ENCODE measurements at regions not wholly inside any gene's neighbourhood (a gene's known extent, or its start where the extent isn't known, plus 50 kb on each side); places are given as distances from the start of the nearest gene placed in this dataset.
"Not testable (repeated sequence)": the region's sequence is repeated elsewhere in the genome, so short reads cannot be mapped to it uniquely, and the experiment has no call there.

- no peak for DNase-seq
Measured at GRCh38 chr3:110946810-110947209, 124.8 kb upstream of the NECTIN3 start.

DNA sequence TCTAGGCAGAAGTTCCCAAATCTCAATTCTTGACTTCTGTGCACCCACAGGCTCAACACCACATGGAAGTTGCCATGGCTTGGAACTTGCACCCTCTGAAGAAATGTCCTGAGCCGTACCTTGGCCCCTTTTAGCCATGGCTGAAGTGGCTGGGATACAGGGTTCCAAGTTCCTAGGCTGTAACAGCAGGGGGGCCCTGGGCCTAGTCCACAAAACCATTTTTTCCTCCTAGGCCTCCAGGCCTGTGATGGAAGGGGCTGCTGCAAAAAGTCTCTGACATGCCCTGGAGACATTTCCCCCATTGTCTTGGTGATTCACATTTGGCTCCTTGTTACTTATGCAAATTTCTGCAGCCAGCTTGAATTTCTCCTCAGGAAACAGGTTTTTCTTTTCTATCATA, 122.4 kb upstream of the NECTIN3 start:
- not testable (repeated sequence) for DNase-seq

DNA sequence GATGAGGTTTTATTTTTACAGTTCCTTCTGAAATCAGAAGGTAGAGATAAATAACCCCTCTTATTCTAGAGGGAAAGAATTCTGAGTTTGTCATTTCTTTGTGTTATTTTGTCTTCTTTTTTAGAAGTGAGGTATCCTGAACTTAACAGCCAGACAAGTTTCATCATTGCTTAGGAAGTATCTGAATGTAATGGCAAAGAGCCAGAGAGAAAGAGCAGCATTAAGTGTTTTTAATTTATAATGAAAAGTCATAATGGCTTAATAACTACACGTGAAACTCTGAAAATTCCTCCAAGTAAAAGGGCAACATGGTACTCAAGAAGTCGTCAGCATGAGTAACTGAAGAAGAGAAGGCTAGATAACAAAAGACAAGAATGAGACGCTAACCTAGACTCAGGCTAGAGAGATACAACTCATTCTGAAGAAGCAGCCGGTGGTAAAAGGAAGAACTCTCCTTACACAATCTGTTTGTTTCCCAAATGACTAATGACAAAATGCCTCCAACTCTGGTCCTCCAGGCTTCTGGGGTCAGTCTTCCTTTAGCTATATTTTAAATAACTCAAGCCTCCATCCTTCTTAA, 116.2 kb upstream of the NECTIN3 start:
- no peak for DNase-seq

DNA sequence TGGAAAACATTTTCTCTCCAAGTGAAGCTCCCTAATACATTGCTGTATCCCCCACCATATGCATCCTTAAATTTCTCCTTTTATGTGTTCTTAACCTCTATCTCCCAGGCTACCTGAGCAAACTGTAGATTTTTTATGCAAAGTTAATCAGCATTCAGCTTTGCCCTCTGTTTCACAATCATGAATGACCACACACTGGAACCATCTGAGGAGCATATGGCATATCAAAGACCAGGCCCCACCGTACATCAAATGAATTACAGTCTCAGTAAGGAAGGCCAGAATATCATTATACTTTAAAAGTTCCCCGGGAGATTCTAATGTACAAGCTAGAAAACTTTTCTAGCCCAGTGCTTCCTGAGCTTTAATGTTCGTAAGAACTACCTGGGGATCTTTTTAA, 115.5 kb upstream of the NECTIN3 start:
- no peak for DNase-seq

GRCh38 chr3:110957247-110958025, 114.2 kb upstream of the NECTIN3 start:
- DNase-seq, result no peak

DNA sequence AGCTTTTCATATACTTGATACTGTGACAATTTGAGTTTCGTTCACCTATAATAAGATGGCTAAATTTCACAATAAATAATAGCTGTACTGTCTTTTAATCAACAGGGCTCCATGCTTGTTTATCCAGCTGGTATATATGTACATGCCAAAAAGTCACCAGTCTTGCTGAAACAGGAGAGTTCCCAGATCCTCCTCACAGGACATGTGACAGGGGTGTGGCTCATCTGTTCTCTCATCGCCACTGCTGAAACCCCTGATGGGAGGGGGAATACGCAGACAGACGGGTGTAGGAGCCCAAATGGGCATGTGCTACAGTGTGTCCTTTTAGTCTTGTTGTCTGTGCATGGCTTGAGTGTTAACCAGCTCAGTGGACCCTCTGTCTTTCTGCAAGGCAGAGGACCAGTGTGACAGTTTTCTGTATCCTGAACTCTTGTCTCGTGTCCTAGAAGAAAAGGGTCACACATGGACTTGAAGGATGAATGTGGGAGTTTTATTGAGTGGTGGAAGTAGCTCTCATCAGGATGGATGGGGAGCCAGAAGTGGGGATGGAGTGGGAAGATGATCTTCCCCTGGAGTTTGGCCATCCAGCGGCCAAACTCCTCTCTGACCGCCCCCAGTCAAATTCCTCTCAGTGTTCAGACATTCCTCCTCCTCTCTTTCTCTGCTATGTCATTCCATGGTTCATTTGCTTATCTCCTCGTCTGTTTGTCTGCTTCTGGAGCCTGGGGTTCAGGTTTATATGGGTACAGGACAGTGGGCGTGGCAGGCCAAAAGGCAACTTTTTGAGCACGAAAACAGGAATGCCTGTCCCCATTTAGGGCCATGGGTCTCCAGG, 113.1 kb upstream of the NECTIN3 start:
- DNase-seq, result no peak

DNA sequence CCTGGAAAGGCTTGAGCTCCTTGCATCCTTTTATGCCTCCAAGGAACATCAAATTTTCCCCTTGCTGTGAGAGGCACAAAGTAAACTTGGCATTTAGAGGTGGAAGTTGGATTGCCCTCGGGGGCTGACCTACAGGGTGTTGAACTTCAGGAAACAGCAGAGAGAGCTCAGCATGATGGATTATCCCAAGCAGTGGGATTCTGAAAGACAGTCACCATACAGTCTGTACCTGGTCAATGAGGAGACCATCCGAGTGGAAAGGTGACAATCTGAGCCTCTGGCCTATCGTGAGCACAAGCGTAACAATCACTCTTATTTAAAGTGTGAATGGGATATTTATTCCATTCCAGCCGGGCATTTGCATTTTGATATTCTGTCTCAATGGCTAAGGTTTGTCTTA, 105.6 kb upstream of the NECTIN3 start:
- DNase-seq, result no peak

DNA sequence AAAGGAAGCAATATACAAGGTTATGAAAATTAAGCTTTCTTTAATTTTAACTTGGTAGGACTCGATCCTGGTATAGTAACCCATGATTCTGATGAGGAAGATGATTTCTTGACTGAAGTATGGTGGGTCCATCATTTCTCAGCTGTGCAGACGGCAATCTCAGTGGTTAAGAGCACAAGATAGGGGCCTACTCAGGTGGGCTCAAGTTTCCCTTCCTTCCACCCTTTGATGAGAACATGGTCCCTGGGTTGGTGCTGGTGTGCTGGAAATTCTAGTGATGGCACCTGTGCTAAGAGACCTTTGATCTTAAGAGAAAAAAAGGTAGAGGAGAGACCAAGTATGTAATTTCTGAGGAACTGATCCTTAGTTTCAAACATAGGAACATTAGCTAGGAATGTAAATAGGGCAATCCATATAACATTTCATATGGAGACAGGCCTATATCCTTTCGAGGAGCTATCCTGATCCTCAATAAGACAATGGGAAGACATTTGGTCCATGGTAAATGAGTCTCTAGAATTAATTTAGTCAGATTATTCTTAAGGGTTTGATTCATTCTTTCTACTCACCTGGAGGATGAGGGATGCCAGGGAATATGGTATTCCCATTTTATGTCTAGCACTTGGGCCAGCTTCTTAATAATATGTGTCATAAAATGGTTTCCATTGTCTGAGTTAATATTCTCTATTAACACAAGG, 104.5 kb upstream of the NECTIN3 start:
- DNase-seq, result no peak

GRCh38 chr3:110968076-110968475, 103.5 kb upstream of the NECTIN3 start:
- DNase-seq, result no peak

GRCh38 chr3:110969229-110970211, 102.1 kb upstream of the NECTIN3 start:
- DNase-seq, result no peak

- DNase-seq, result no peak
Measured at GRCh38 chr3:110971010-110971601, 100.5 kb upstream of the NECTIN3 start.

DNA sequence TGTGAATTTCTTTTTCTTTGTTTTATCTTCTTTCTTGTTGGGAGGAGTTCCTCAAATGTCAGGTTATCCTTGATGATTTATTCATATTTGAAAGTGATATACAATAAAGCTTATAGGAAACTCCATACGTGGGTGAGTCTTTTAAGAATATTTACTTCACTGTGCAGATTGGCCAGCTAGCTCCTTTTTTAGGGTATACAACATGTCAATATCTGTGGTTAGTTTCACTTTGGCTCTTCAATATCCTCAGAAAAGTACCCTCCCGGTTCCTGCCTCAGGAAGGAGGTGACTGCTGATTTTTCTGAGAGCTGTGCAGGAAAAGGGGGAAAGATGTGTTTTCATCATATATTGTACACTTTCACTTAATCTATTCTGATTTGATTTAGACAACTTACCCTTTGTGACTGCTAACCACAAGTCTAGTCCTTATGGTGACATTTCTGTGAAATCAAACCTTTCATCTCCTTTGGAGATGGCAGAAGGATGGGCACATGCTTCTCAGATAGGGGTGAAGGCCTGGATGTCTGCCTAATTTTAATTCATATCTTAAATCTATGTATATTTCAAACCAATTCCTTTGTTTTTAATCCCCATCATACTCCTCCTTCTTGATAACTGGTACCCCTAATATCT, 98.2 kb upstream of the NECTIN3 start:
- DNase-seq, result no peak

DNA sequence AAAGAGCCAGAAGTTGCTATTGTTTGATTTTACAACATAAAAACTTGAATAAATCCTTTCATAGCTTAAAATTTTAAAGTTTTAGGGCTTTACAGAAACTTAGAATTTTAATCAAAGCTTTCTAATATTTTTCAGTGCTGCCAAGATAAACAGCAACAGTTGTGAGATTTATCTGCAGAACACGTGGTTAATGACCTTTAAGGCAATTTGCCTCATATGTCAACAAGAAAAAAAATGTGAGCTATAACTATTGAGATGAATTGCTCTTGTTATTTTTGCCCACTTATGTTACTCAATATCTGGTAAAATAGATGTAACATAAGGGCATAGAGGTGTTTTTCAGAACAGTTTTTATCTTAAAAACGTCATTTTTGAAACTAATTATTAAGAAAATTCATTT, 96.7 kb upstream of the NECTIN3 start:
- no peak for DNase-seq

GRCh38 chr3:110984456-110985250, 87.0 kb upstream of the NECTIN3 start:
- DNase-seq, result no peak

- no peak for DNase-seq
Measured at GRCh38 chr3:110989446-110989845, 82.2 kb upstream of the NECTIN3 start.

DNA sequence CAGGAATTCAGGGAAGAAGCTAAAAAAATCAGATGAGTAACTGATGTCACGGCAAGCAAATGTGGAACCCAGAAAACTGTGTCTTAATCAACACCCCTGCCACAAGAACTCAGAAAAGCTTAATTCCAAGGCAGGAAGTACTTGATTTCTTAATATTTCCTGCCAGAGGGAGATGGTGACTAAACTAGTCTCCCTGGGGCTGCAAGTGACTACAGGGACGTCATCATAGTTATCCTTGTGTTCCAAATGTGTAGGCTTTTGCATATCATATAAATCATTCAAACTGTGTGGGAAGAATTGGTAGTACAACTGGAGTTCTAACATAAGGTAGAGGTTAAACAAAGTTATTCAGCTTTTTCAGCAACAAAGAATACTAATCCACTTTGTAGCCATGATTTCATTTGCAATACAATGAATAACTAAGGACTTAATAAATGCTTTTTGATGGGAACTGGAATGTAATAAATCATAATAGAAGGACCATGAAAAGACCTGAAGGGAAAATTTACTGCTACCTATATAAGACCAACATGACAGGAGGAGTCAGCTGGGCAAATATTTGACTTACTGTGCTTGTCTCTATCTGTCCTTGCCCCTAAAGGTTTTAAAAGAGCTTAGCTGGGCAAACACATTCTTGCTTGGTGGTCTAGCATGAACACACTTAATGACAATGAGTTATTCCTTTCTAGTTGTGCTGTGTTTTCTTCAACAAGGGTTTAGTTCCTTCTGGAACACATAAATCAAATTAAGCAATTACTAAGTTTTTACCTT, 76.0 kb upstream of the NECTIN3 start:
- no peak for DNase-seq

- not testable (repeated sequence) for DNase-seq
Measured at GRCh38 chr3:110998766-110999165, 72.8 kb upstream of the NECTIN3 start.

GRCh38 chr3:111006485-111006884, 65.1 kb upstream of the NECTIN3 start:
- DNase-seq, result not testable (repeated sequence)
